H9 (cell line): ENCODE measurements at regions not wholly inside any gene's neighbourhood (a gene's known extent, or its start where the extent isn't known, plus 50 kb on each side); places are given as distances from the start of the nearest gene placed in this dataset.
A peak's percentile ranks its signal among the peaks of the same experiment; 100 is the strongest.

ENCODE experiments used
- DNase-seq: peaks from one replicate; pipeline ENCODE4 v3.0.0-alpha.2; 2017
- H2AFZ ChIP-seq: one replicate; pipeline ENCODE4 v1.6.1; 2013; ENCODE audit warnings: mild to moderate bottlenecking, low read length, control low read depth, moderate library complexity
- H2AK5ac ChIP-seq: 2 replicates; pipeline ENCODE4 v1.6.1; 2013; ENCODE audit warnings: low read length, control low read depth, mixed read lengths; ENCODE audit not compliant: insufficient read length
- H2BK120ac ChIP-seq: one replicate; pipeline ENCODE4 v1.6.1; 2013; ENCODE audit warnings: low read depth, mild to moderate bottlenecking, low read length, control low read depth, inconsistent platforms; ENCODE audit not compliant: poor library complexity, severe bottlenecking
- H2BK12ac ChIP-seq: 2 replicates; pipeline ENCODE4 v1.6.1; 2013; ENCODE audit warnings: low read length, control low read depth, mixed read lengths, low read depth; ENCODE audit not compliant: insufficient read length
- H2BK15ac ChIP-seq: 2 replicates; pipeline ENCODE4 v1.6.1; 2013; ENCODE audit warnings: low read depth, low read length, control low read depth
- H2BK20ac ChIP-seq: one replicate; pipeline ENCODE4 v1.6.1; 2013; ENCODE audit warnings: low read depth, mild to moderate bottlenecking, low read length, control low read depth, inconsistent platforms; ENCODE audit not compliant: poor library complexity, severe bottlenecking
- H2BK5ac ChIP-seq: 2 replicates; pipeline ENCODE4 v1.6.1; 2013; ENCODE audit warnings: low read length, control low read depth, mixed read lengths; ENCODE audit not compliant: insufficient read length
- H3K14ac ChIP-seq: 2 replicates; pipeline ENCODE4 v1.6.1; 2013; ENCODE audit warnings: low read length, control low read depth; ENCODE audit not compliant: insufficient read depth
- H3K18ac ChIP-seq: 2 replicates; pipeline ENCODE4 v1.6.1; 2013; ENCODE audit warnings: low read depth, mild to moderate bottlenecking, mixed read lengths, low read length, control low read depth; ENCODE audit not compliant: insufficient read length
- H3K23ac ChIP-seq: 2 replicates; pipeline ENCODE4 v1.6.1; 2013; ENCODE audit warnings: low read length, control low read depth, mixed read lengths, low read depth; ENCODE audit not compliant: insufficient read length
- H3K23me2 ChIP-seq: 2 replicates; pipeline ENCODE4 v1.6.1; 2013; ENCODE audit warnings: low read depth, mild to moderate bottlenecking, mixed read lengths, low read length, control low read depth; ENCODE audit not compliant: insufficient read length, poor library complexity, severe bottlenecking
- H3K27ac ChIP-seq: 2 replicates; pipeline ENCODE4 v1.5.1; 2013; ENCODE audit warnings: low read length, control low read depth, mixed read lengths, low read depth; ENCODE audit not compliant: insufficient read length
- H3K27me3 ChIP-seq: 2 replicates; pipeline ENCODE4 v1.6.1; 2013; ENCODE audit warnings: low read length, control low read depth, inconsistent platforms; ENCODE audit not compliant: insufficient read depth
- H3K4ac ChIP-seq: 2 replicates; pipeline ENCODE4 v1.6.1; 2013; ENCODE audit warnings: low read depth, mild to moderate bottlenecking, control low read depth, inconsistent platforms, low read length, moderate library complexity
- H3K4me1 ChIP-seq: 2 replicates; pipeline ENCODE4 v1.6.1; 2013; ENCODE audit warnings: low read length, control low read depth, inconsistent platforms; ENCODE audit not compliant: insufficient read depth
- H3K4me2 ChIP-seq: 2 replicates; pipeline ENCODE4 v1.6.1; 2013; ENCODE audit warnings: low read length, control low read depth, mixed read lengths; ENCODE audit not compliant: insufficient read length, insufficient read depth
- H3K56ac ChIP-seq: 2 replicates; pipeline ENCODE4 v1.6.1; 2013; ENCODE audit warnings: low read depth, mild to moderate bottlenecking, mixed read lengths, low read length, control low read depth; ENCODE audit not compliant: insufficient read length
- H3K79me1 ChIP-seq: 2 replicates; pipeline ENCODE4 v1.6.1; 2013; ENCODE audit warnings: low read depth, mild to moderate bottlenecking, moderate library complexity, low read length, control low read depth, inconsistent platforms; ENCODE audit not compliant: insufficient read depth, poor library complexity, severe bottlenecking
- H3K79me2 ChIP-seq: 2 replicates; pipeline ENCODE4 v1.6.1; 2013; ENCODE audit warnings: low read length, control low read depth, inconsistent platforms; ENCODE audit not compliant: insufficient read depth
- H3K9ac ChIP-seq: 2 replicates; pipeline ENCODE4 v1.6.1; 2013; ENCODE audit warnings: low read length, control low read depth, mixed read lengths; ENCODE audit not compliant: insufficient read length; ENCODE audit errors: extremely low read depth
- H3K9me3 ChIP-seq: one replicate; pipeline ENCODE4 v1.6.1; 2013; ENCODE audit warnings: low read depth, low read length, inconsistent platforms; ENCODE audit not compliant: control insufficient read depth
- H3T11ph ChIP-seq: one replicate; pipeline ENCODE4 v1.6.1; 2013; ENCODE audit warnings: mild to moderate bottlenecking, low read length, control low read depth, inconsistent platforms
- H4K20me1 ChIP-seq: one replicate; pipeline ENCODE4 v1.6.1; 2013; ENCODE audit not compliant: control insufficient read depth, insufficient read length, insufficient read depth
- H4K5ac ChIP-seq: 2 replicates; pipeline ENCODE4 v1.6.1; 2013; ENCODE audit warnings: low read depth, mild to moderate bottlenecking, mixed read lengths, low read length, control low read depth; ENCODE audit not compliant: insufficient read length
- H4K8ac ChIP-seq: replicated peaks from 2 replicates; pipeline ENCODE4 v1.6.1; 2013; ENCODE audit warnings: low read length, control low read depth, mixed read lengths, low read depth; ENCODE audit not compliant: insufficient read length
- H4K91ac ChIP-seq: 2 replicates; pipeline ENCODE4 v1.6.1; 2013; ENCODE audit warnings: low read depth, mild to moderate bottlenecking, moderate library complexity, mixed read lengths, low read length, control low read depth; ENCODE audit not compliant: insufficient read length
- H3K27ac Mint-ChIP-seq, 3 experiments: 2 replicates in 2 of 3; 3 replicates in 1 of 3; pipeline ENCODE4 v1.8.0; 2020 to 2021; ENCODE audit warnings: mixed read lengths in 3 of 3, mild to moderate bottlenecking in 1 of 3, moderate library complexity in 1 of 3
- H3K27me3 Mint-ChIP-seq: 2 replicates; pipeline ENCODE4 v1.8.0; 2021; ENCODE audit warnings: low read depth, mild to moderate bottlenecking, moderate library complexity, mixed read lengths
- H3K36me3 Mint-ChIP-seq, 3 experiments: 2 replicates in 2 of 3; 3 replicates in 1 of 3; pipeline ENCODE4 v1.8.0; 2020 to 2021; ENCODE audit warnings: low read depth in 3 of 3, mixed read lengths in 3 of 3; ENCODE audit not compliant: insufficient read depth in 1 of 3
- H3K4me1 Mint-ChIP-seq, 2 experiments: 2 replicates each; pipeline ENCODE4 v1.8.0; 2020; ENCODE audit warnings: mixed read lengths in 2 of 2
- H3K4me3 Mint-ChIP-seq, 2 experiments: 2 replicates in 1 of 2; 3 replicates in 1 of 2; pipeline ENCODE4 v1.8.0; 2020 to 2021; ENCODE audit warnings: mild to moderate bottlenecking in 2 of 2, mixed read lengths in 2 of 2, moderate library complexity in 1 of 2
- H3K9me3 Mint-ChIP-seq, 2 experiments: 2 replicates in 1 of 2; 3 replicates in 1 of 2; pipeline ENCODE4 v1.8.0; 2020; ENCODE audit warnings: mild to moderate bottlenecking in 2 of 2, mixed read lengths in 2 of 2, moderate library complexity in 1 of 2
- WGBS: extraction: QIAGEN DNeasy Blood & Tissue Kit; methylation state at CpG from one replicate; pipeline ENCODE4 v1.1.7; 2013; ENCODE audit warnings: missing lambda C conversion rate, low lambda C conversion rate, mixed read lengths; ENCODE audit not compliant: insufficient read length; ENCODE audit errors: extremely low coverage; 5-methylcytosine and 5-hydroxymethylcytosine counted together
- TF ChIP-seq, protein P1 (sequence below): fragments of 200-600 bp; sonication (generic); conservative IDR thresholded peaks from 3 replicates; pipeline ENCODE4 v1.8.0; 2021; ENCODE audit warnings: antibody characterized with exemption, mild to moderate bottlenecking

DNA sequence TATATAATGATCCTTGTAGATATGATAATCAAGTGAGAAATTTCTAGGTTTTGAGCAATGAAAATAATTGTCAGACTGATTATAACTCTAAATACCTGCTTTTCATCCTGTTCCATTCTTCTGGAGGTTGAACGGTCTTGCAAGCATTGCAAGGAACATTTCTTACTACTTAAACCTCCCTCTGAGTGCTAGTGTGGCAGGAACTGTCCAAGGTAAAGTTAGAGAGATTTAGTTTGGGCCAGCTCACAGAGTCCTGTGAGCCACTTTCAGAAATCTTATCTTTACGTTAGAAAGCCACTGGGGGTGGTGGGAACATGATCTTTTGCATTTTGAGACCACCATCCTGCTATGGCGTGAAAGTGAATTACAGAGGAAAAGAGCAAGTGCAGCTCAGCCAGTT is 121.1 kb upstream of the NPHP3 start:
- H3K27me3 ChIP-seq, result no peaks in the 10 kb centered on the region
- H2BK5ac ChIP-seq, result no peak overlapping the region
- no peak overlapping the region for H2BK12ac ChIP-seq
- H3K27me3 Mint-ChIP-seq, result no peaks in the 10 kb centered on the region; the same call in 1 of the 2 replicates
- no peaks in the 10 kb centered on the region for H3K23me2 ChIP-seq
- no peak overlapping the region for H2BK120ac ChIP-seq
- no peak overlapping the region for H2BK20ac ChIP-seq
- no peak overlapping the region for H3K23ac ChIP-seq
- H2AK5ac ChIP-seq, result no peak overlapping the region
- H3K4me2 ChIP-seq, result no peak overlapping the region
- no peak overlapping the region for H3K4ac ChIP-seq
- no peaks in the 10 kb centered on the region for H3K9me3 ChIP-seq
- no peak overlapping the region for H3K56ac ChIP-seq
- no peak overlapping the region for H3K18ac ChIP-seq
- H3K79me2 ChIP-seq, result no peaks in the 10 kb centered on the region
- no peak overlapping the region for H3K27ac ChIP-seq
- H3K4me3 Mint-ChIP-seq, result no peak overlapping the region
- no peak overlapping the region for H4K91ac ChIP-seq
- peak overlapping the region in 2 of 3 experiments; percentile 14 to 21; a peak in 3 of 7 replicates for H3K27ac Mint-ChIP-seq
- H3K36me3 Mint-ChIP-seq, result no peaks in the 10 kb centered on the region
- no peak overlapping the region for H4K8ac ChIP-seq
- no peaks in the 10 kb centered on the region for H4K20me1 ChIP-seq
- no peak overlapping the region for H2BK15ac ChIP-seq
- H2AFZ ChIP-seq, result no peak overlapping the region
- H3K9me3 Mint-ChIP-seq, result no peaks in the 10 kb centered on the region
- DNase-seq, result no peak
- no peak overlapping the region for H3T11ph ChIP-seq
- no CpG with 5 or more reads among the region's 3 CpGs for whole genome bisulfite sequencing
- no peak overlapping the region for H4K5ac ChIP-seq
- no peak overlapping the region for H3K9ac ChIP-seq
- no peaks in the 10 kb centered on the region for H3K79me1 ChIP-seq
- TF ChIP-seq, protein P1, sequence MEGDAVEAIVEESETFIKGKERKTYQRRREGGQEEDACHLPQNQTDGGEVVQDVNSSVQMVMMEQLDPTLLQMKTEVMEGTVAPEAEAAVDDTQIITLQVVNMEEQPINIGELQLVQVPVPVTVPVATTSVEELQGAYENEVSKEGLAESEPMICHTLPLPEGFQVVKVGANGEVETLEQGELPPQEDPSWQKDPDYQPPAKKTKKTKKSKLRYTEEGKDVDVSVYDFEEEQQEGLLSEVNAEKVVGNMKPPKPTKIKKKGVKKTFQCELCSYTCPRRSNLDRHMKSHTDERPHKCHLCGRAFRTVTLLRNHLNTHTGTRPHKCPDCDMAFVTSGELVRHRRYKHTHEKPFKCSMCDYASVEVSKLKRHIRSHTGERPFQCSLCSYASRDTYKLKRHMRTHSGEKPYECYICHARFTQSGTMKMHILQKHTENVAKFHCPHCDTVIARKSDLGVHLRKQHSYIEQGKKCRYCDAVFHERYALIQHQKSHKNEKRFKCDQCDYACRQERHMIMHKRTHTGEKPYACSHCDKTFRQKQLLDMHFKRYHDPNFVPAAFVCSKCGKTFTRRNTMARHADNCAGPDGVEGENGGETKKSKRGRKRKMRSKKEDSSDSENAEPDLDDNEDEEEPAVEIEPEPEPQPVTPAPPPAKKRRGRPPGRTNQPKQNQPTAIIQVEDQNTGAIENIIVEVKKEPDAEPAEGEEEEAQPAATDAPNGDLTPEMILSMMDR, result no peak
- H3K4me1 ChIP-seq, result no peaks in the 10 kb centered on the region; the same call in 1 of the 2 replicates
- no peak overlapping the region for H3K14ac ChIP-seq
- H3K4me1 Mint-ChIP-seq, result peaks cover 19 to 20% of the 10 kb centered on the region in 2 experiments
